HCT116 (cell line): ENCODE measurements at regions not wholly inside any gene's neighbourhood (a gene's known extent, or its start where the extent isn't known, plus 50 kb on each side); places are given as distances from the start of the nearest gene placed in this dataset.

Experiments
- ATAC-seq: fragments of 200-7000 bp; cut with Tn5 transposase; 2 replicates; pipeline ENCODE4 v1.9.1; 2020; ENCODE audit warnings: mild to moderate bottlenecking, moderate library complexity
- BruUV-seq: library from RNA; stranded (reverse); fragments of 400-500 nt; replicated peaks from 2 replicates; lab custom pipeline; 2021; lab: Mats Ljungman, UMichigan
- CTCF ChIA-PET: fragments of 300-600 bp; sonication (Branson Sonifier 250); formaldehyde crosslinking; loops from one replicate; lab custom pipeline; 2021; ENCODE audit warnings: antibody characterized with exemption; lab: Charles Lee
- POLR2A ChIA-PET: fragments of 300-600, 350-600 bp; sonication (Branson Sonifier 250); formaldehyde crosslinking; loops from one replicate; lab custom pipeline; 2021; ENCODE audit warnings: antibody characterized with exemption; lab: Charles Lee
- RAD21 ChIA-PET, 2 experiments: fragments of 300-600 bp; sonication (Branson Sonifier 250); formaldehyde crosslinking; loops; one replicate each; lab custom pipeline; 2023; ENCODE audit warnings: low total read pairs in 2 of 2; ENCODE audit not compliant: uncharacterized antibody in 2 of 2, unreplicated experiment in 2 of 2, low non-redundant PET in 1 of 2; lab: Charles Lee
- DNase-seq: peaks from one replicate; pipeline ENCODE4 v3.0.0-alpha.2; 2010; ENCODE audit warnings: low read depth, low spot score
- H2AFZ ChIP-seq: fragments of 200-600 bp; shearing (Covaris generic), sonication (generic); 2 replicates; pipeline ENCODE4 v1.6.1; 2017; ENCODE audit warnings: low read depth, mixed run types, mixed read lengths, antibody characterized with exemption, low read length; ENCODE audit not compliant: poor library complexity, severe bottlenecking
- H3K27ac ChIP-seq: 2 replicates; pipeline ENCODE4 v1.5.1; 2012; ENCODE audit warnings: low read depth, low read length
- H3K27me3 ChIP-seq: fragments of 200-600 bp; sonication (generic); 2 replicates; pipeline ENCODE4 v1.6.1; 2016; ENCODE audit warnings: mixed run types, low read length, mixed read lengths; ENCODE audit not compliant: insufficient read depth
- H3K36me3 ChIP-seq, 2 experiments: fragments of 200-500 bp in 1 of 2; fragments of 200-600 bp in 1 of 2; sonication (Bioruptor generic) in 1 of 2; sonication (generic) in 1 of 2; 2 replicates each; pipeline versions ENCODE4 v1.5.1 to v1.6.1; 2014 to 2016; ENCODE audit warnings: low read length in 2 of 2, inconsistent platforms in 1 of 2, mixed read lengths in 1 of 2, mixed run types in 1 of 2; ENCODE audit not compliant: insufficient read depth in 2 of 2, control insufficient read depth in 1 of 2
- H3K4me1 ChIP-seq, 2 experiments: fragments of 200-600 bp in 1 of 2; sonication (generic) in 1 of 2; 2 replicates each; pipeline versions ENCODE4 v1.5.1 to v1.6.1; 2012 to 2017; ENCODE audit warnings: low read length in 2 of 2, inconsistent platforms in 1 of 2, mild to moderate bottlenecking in 1 of 2, mixed read lengths in 1 of 2, mixed run types in 1 of 2, moderate library complexity in 1 of 2; ENCODE audit not compliant: insufficient read depth in 2 of 2, control insufficient read depth in 1 of 2
- H3K4me2 ChIP-seq: fragments of 200-600 bp; sonication (generic); 2 replicates; pipeline ENCODE4 v1.6.1; 2017; ENCODE audit warnings: mixed run types, low read length, mixed read lengths
- H3K4me3 ChIP-seq, 2 experiments: fragments of 200-600 bp in 1 of 2; sonication (generic) in 1 of 2; replicated peaks in 1 of 2; 2 replicates each; pipeline ENCODE4 v1.5.1; 2011 to 2016; ENCODE audit warnings: low read length in 2 of 2, control low read depth in 1 of 2, low read depth in 1 of 2, mild to moderate bottlenecking in 1 of 2, mixed read lengths in 1 of 2, mixed run types in 1 of 2
- H3K79me2 ChIP-seq: fragments of 200-600 bp; sonication (generic); 2 replicates; pipeline ENCODE4 v1.6.1; 2017; ENCODE audit warnings: mild to moderate bottlenecking, mixed run types, low read length, moderate library complexity, mixed read lengths; ENCODE audit not compliant: insufficient read depth
- H3K9ac ChIP-seq: fragments of 200-600 bp; sonication (generic); 2 replicates; pipeline ENCODE4 v1.6.1; 2016; ENCODE audit warnings: low read length, mixed read lengths
- H3K9me2 ChIP-seq: fragments of 200-600 bp; sonication (generic), shearing (Covaris generic); 2 replicates; pipeline ENCODE4 v1.6.1; 2017; ENCODE audit warnings: mixed run types, mild to moderate bottlenecking, moderate library complexity; ENCODE audit not compliant: insufficient read depth
- H3K9me3 ChIP-seq, 2 experiments: fragments of 200-500 bp in 1 of 2; fragments of 200-600 bp in 1 of 2; sonication (Bioruptor generic) in 1 of 2; sonication (generic) in 1 of 2; 2 replicates each; pipeline ENCODE4 v1.6.1; 2014 to 2017; ENCODE audit warnings: low read length in 2 of 2, mixed read lengths in 2 of 2, inconsistent platforms in 1 of 2, low read depth in 1 of 2, mild to moderate bottlenecking in 1 of 2, mixed run types in 1 of 2, moderate library complexity in 1 of 2; ENCODE audit not compliant: control insufficient read depth in 1 of 2, insufficient read depth in 1 of 2
- H4K20me1 ChIP-seq: fragments of 200-600 bp; sonication (generic), shearing (Covaris generic); 2 replicates; pipeline ENCODE4 v1.6.1; 2017; ENCODE audit warnings: mixed run types, mild to moderate bottlenecking, moderate library complexity; ENCODE audit not compliant: insufficient read depth
- CBX3 ChIP-seq: IDR thresholded peaks from 2 replicates; pipeline ENCODE4 v1.6.1; 2012; ENCODE audit warnings: low read depth
- CEBPB ChIP-seq: IDR thresholded peaks from 2 replicates; pipeline ENCODE4 v1.6.1; 2012; ENCODE audit warnings: low read depth
- EGR1 ChIP-seq: IDR thresholded peaks from 2 replicates; pipeline ENCODE4 v1.6.1; 2012; ENCODE audit warnings: low read depth
- EZH2 ChIP-seq: fragments of 200-600 bp; sonication (generic); IDR thresholded peaks from 2 replicates; pipeline ENCODE4 v1.6.1; 2017; ENCODE audit warnings: antibody characterized with exemption, mixed run types
- FOSL1 ChIP-seq: IDR thresholded peaks from 2 replicates; pipeline ENCODE4 v1.6.1; 2012; ENCODE audit warnings: low read depth
- POLR2A ChIP-seq: IDR thresholded peaks from 2 replicates; pipeline ENCODE4 v1.7.0; 2011; ENCODE audit warnings: borderline replicate concordance; ENCODE audit not compliant: insufficient read depth, insufficient read length; ENCODE audit errors: extremely low read depth
- POLR2AphosphoS5 ChIP-seq: IDR thresholded peaks from 2 replicates; pipeline ENCODE4 v1.6.1; 2011; ENCODE audit warnings: mild to moderate bottlenecking, low read depth, low read length, moderate library complexity
- RAD21 ChIP-seq: IDR thresholded peaks from 2 replicates; pipeline ENCODE4 v1.6.1; 2012; ENCODE audit warnings: low read depth, mild to moderate bottlenecking
- SP1 ChIP-seq: IDR thresholded peaks from 2 replicates; pipeline ENCODE4 v1.6.1; 2012; ENCODE audit warnings: low read depth
- TCF7L2 ChIP-seq: IDR thresholded peaks from 2 replicates; pipeline ENCODE4 v1.7.0; 2011; ENCODE audit warnings: borderline replicate concordance, inconsistent platforms; ENCODE audit not compliant: insufficient read depth, insufficient read length; ENCODE audit errors: extremely low read depth
- YY1 ChIP-seq: IDR thresholded peaks from 2 replicates; pipeline ENCODE4 v1.6.1; 2011; ENCODE audit warnings: low read length, low read depth, moderate library complexity, mild to moderate bottlenecking; ENCODE audit not compliant: insufficient replicate concordance; ENCODE audit errors: extremely low read depth
- ZFX ChIP-seq: fragments of 450-650 bp; IDR thresholded peaks from 2 replicates; pipeline ENCODE4 v1.6.1; 2017
- ZNF274 ChIP-seq: fragments of 200-500 bp; sonication (Bioruptor generic); IDR thresholded peaks from 2 replicates; pipeline ENCODE4 v1.6.1; 2014; ENCODE audit warnings: mild to moderate bottlenecking, low read depth, low read length, inconsistent platforms
- intact Hi-C: fragments of 100-400 bp; cut with micrococcal nuclease; formaldehyde crosslinking; loops from 2 replicates; pipeline ENCODE4 v1.10.0; 2022
- TF ChIP-seq, protein P1 (sequence below): IDR thresholded peaks from 2 replicates; pipeline ENCODE4 v1.6.1; 2012; ENCODE audit warnings: low read depth
- TF ChIP-seq, protein P2 (sequence below): IDR thresholded peaks from 2 replicates; pipeline ENCODE4 v1.6.1; 2011; ENCODE audit warnings: mild to moderate bottlenecking, low read length, moderate library complexity; ENCODE audit not compliant: insufficient replicate concordance; ENCODE audit errors: extremely low read depth

DNA sequence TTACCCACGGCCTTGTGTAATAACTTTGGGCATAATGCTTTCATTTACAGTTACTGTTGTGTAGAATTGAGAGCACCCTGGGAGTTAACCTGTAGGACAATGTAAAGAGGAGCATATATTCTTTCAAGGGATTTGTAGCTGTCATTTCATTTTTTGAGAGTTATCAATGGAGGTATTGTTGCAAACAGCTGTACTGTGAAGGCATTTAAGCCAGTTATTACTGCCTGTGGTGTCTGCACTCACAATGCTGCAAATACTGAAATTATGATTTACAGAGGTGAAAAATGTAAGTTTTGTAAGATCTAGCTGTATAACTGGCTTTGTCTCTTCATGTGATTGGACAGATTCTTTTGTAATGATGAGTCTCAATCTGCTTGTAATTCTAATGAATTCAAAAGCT, 131.5 kb upstream of the FAT1 start:
- ChIA-PET POLR2A (interaction anchor here (0.9 to 1.3 kb wide), 2 partner anchors 10 to 24 kb away, joined by 3 to 6 read pairs; no protein-coding TSS in a partner anchor), RAD21 (no interaction called here), CTCF (no interaction called here)
- Histone ChIP-seq H3K9me2 (no peaks in the 10 kb centered on the region), H3K9ac (no peak overlapping the region), H3K4me2 (no peak overlapping the region), H3K36me3 (peaks cover 0 to 5% of the 10 kb centered on the region in 2 experiments; a peak in 2 of 4 replicates), H3K4me3 (no peak overlapping the region), H2AFZ (no peak overlapping the region), H4K20me1 (no peaks in the 10 kb centered on the region), H3K27ac (no peak overlapping the region), H3K4me1 (peaks cover 8 to 41% of the 10 kb centered on the region in 2 experiments; a peak in 3 of 4 replicates), H3K27me3 (no peaks in the 10 kb centered on the region), H3K9me3 (peaks cover 0 to 3% of the 10 kb centered on the region in 2 experiments; a peak in 1 of 4 replicates), H3K79me2 (no peaks in the 10 kb centered on the region)
- intact Hi-C loops: no loop called here
- TF ChIP-seq EGR1 (no peak), RAD21 (no peak), FOSL1 (no peak), CBX3 (no peak), POLR2A (no peak), YY1 (no peak), CEBPB (no peak), SP1 (no peak), EZH2 (no peak), POLR2AphosphoS5 (no peak), ZNF274 (no peak), ZFX (no peak), TCF7L2 (no peak)
- TF ChIP-seq, protein P1, sequence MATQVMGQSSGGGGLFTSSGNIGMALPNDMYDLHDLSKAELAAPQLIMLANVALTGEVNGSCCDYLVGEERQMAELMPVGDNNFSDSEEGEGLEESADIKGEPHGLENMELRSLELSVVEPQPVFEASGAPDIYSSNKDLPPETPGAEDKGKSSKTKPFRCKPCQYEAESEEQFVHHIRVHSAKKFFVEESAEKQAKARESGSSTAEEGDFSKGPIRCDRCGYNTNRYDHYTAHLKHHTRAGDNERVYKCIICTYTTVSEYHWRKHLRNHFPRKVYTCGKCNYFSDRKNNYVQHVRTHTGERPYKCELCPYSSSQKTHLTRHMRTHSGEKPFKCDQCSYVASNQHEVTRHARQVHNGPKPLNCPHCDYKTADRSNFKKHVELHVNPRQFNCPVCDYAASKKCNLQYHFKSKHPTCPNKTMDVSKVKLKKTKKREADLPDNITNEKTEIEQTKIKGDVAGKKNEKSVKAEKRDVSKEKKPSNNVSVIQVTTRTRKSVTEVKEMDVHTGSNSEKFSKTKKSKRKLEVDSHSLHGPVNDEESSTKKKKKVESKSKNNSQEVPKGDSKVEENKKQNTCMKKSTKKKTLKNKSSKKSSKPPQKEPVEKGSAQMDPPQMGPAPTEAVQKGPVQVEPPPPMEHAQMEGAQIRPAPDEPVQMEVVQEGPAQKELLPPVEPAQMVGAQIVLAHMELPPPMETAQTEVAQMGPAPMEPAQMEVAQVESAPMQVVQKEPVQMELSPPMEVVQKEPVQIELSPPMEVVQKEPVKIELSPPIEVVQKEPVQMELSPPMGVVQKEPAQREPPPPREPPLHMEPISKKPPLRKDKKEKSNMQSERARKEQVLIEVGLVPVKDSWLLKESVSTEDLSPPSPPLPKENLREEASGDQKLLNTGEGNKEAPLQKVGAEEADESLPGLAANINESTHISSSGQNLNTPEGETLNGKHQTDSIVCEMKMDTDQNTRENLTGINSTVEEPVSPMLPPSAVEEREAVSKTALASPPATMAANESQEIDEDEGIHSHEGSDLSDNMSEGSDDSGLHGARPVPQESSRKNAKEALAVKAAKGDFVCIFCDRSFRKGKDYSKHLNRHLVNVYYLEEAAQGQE: no peak
- TF ChIP-seq, protein P2, sequence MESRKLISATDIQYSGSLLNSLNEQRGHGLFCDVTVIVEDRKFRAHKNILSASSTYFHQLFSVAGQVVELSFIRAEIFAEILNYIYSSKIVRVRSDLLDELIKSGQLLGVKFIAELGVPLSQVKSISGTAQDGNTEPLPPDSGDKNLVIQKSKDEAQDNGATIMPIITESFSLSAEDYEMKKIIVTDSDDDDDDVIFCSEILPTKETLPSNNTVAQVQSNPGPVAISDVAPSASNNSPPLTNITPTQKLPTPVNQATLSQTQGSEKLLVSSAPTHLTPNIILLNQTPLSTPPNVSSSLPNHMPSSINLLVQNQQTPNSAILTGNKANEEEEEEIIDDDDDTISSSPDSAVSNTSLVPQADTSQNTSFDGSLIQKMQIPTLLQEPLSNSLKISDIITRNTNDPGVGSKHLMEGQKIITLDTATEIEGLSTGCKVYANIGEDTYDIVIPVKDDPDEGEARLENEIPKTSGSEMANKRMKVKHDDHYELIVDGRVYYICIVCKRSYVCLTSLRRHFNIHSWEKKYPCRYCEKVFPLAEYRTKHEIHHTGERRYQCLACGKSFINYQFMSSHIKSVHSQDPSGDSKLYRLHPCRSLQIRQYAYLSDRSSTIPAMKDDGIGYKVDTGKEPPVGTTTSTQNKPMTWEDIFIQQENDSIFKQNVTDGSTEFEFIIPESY: no peak
- no TSS peak for BruUV-seq
- DNase-seq (no peak), ATAC-seq (no peak)
